Prostate gland (tissue), 2 donors: ENCODE measurements at regions not wholly inside any gene's neighbourhood (a gene's known extent, or its start where the extent isn't known, plus 50 kb on each side); places are given as distances from the start of the nearest gene placed in this dataset.

Experiments
- POLR2A ChIP-seq: fragments of 450-650 bp; IDR thresholded peaks from one replicate; pipeline ENCODE4 v1.6.1; 2016; ENCODE audit warnings: antibody characterized with exemption, mild to moderate bottlenecking
- POLR2AphosphoS5 ChIP-seq: sonication (generic); formaldehyde crosslinking; IDR thresholded peaks from one replicate; pipeline ENCODE4 v1.6.1; 2017; ENCODE audit warnings: antibody characterized with exemption
- TF ChIP-seq, protein P1 (sequence below), 4 experiments: fragments of 200-600 bp in 2 of 4; fragments of 450-650 bp in 2 of 4; sonication (generic) in 2 of 4; IDR thresholded peaks; 1 replicate in 3 of 4; 2 replicates in 1 of 4; pipeline ENCODE4 v1.5.1; 2016 to 2019; ENCODE audit warnings: antibody characterized with exemption in 4 of 4, mild to moderate bottlenecking in 2 of 4, moderate library complexity in 2 of 4

GRCh38 chr11:81135570-81135969 is 1598.1 kb downstream of the FAM181B start:
- TF ChIP-seq, protein P1, sequence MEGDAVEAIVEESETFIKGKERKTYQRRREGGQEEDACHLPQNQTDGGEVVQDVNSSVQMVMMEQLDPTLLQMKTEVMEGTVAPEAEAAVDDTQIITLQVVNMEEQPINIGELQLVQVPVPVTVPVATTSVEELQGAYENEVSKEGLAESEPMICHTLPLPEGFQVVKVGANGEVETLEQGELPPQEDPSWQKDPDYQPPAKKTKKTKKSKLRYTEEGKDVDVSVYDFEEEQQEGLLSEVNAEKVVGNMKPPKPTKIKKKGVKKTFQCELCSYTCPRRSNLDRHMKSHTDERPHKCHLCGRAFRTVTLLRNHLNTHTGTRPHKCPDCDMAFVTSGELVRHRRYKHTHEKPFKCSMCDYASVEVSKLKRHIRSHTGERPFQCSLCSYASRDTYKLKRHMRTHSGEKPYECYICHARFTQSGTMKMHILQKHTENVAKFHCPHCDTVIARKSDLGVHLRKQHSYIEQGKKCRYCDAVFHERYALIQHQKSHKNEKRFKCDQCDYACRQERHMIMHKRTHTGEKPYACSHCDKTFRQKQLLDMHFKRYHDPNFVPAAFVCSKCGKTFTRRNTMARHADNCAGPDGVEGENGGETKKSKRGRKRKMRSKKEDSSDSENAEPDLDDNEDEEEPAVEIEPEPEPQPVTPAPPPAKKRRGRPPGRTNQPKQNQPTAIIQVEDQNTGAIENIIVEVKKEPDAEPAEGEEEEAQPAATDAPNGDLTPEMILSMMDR (IDR thresholded peaks at IDR 0.05), result no peak
- TF ChIP-seq POLR2AphosphoS5 (no peak), POLR2A (no peak)
